ENCODE measurements at regions not wholly inside any gene's neighbourhood (a gene's known extent, or its start where the extent isn't known, plus 50 kb on each side); places are given as distances from the start of the nearest gene placed in this dataset.

- DNase-seq (ENCODE audit: low read depth) = no peak
Observed at GRCh38 chr18:61248589-61248988, 84.6 kb upstream of the CDH20 start.

DNA sequence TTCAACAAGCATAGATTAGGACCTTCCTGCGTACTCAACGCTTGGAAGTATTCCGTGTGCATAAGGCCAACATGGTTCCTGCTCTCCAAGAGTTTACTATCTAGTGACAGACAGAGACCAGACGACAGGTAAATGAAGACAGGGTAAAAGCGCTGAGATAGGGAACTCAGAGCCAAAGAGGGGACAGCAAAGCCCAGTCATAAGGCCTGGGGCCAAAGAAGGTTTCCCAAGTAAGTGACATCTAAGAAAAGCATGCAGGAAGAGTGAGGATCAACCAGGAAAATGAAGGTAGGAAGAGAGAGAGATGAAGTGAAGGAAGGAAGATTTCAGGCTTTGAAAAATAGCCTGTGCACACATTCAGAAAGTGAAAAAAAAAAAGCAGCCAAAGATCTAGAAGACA lies 76.9 kb upstream of the CDH20 start:
- DNase-seq (ENCODE audit: low read depth) = no peak

DNA sequence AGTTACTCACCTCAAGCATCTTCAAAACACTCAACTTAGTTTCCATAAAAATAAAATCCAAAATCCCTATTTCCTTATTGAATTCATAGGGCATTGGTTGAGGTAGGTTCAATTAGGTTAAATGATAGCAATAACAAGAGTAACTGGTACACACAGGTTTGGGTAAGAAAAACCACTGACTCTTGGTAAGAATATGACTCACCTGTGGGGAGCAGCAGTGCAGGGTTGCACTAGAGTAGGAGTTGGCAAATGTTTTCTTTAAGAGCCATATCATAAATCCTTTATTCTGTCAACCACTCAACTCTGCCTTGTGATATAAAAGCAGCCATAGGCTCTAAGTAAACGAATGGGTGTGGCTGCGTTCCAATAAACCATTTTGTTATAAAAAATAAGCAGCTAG lies 71.4 kb upstream of the CDH20 start:
- DNase-seq (ENCODE audit: low read depth) = no peak

- DNase-seq (ENCODE audit: low read depth) = no peak
Observed at GRCh38 chr18:61272793-61273192, 60.4 kb upstream of the CDH20 start.

GRCh38 chr18:61273533-61273932 lies 59.7 kb upstream of the CDH20 start:
- DNase-seq (ENCODE audit: low read depth) = no peak

DNA sequence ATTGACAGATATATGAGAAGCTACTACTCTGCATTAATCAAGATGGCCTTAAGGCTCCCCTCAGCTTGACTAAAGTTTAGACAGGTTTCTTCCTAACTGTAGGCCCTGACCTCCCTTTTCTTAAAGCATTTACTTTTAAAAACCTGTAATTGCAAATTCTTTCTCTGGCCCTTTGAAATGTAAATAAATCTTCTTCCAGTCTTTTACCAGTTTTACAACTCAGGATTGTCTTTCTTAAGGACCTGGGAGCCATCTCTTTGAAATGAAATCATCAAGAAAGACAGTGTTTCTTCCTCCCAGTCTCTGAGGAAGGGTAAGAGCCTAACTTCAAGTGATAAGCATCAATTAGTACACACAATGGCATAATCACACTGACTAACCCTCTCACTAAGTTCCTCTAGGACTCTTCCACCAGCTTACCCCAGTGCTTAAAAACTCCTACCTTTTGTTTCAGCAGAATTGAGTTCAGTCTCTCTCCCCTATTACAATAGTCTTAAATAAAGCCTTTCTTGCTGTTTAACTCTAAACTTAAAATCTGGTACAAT lies 58.7 kb upstream of the CDH20 start:
- no peak for DNase-seq (ENCODE audit: low read depth)

- DNase-seq (ENCODE audit: low read depth) = no peak
Observed at GRCh38 chr18:61277808-61278207, 55.4 kb upstream of the CDH20 start.

- DNase-seq (ENCODE audit: low read depth) = no peak
Observed at GRCh38 chr18:61281431-61281830, 51.8 kb upstream of the CDH20 start.

DNA sequence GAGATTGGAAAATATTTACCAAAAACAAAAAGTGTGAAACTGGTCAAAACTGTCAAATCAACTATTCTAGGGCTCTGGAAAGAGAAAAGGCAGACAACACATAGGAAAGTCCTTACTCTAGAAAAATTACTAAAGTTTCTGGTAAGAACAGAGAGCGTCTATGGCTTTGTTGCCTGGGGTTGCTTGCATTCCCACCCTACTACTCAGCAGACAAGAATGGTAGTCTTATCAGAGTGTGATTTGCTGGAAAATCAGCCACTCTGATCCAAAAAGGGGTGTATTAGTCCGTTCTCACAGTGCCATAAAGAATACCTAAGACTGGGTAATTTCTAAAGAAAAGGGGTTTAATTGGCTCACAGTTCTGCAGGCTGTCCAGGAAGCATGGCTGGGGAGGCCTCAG lies 50.3 kb upstream of the CDH20 start:
- DNase-seq (ENCODE audit: low read depth) = no peak

Data from renal cortical epithelial cell (primary cell).